KMS-11 (cell line): ENCODE measurements at regions not wholly inside any gene's neighbourhood (a gene's known extent, or its start where the extent isn't known, plus 50 kb on each side); places are given as distances from the start of the nearest gene placed in this dataset.

Experiments
- H2AFZ ChIP-seq: fragments of 200-600 bp; sonication (generic); 2 replicates; pipeline ENCODE4 v1.6.1; 2016; ENCODE audit warnings: antibody characterized with exemption, mixed run types, low read depth
- H3K27ac ChIP-seq: fragments of 200-600 bp; sonication (generic); 2 replicates; pipeline ENCODE4 v1.6.1; 2016; ENCODE audit warnings: mild to moderate bottlenecking, mixed run types
- H3K27me3 ChIP-seq: fragments of 200-600 bp; sonication (generic); 2 replicates; pipeline ENCODE4 v1.6.1; 2017; ENCODE audit warnings: mild to moderate bottlenecking, low read depth, mixed run types, moderate library complexity; ENCODE audit not compliant: insufficient read depth
- H3K36me3 ChIP-seq: fragments of 200-600 bp; sonication (generic); 2 replicates; pipeline ENCODE4 v1.6.1; 2017; ENCODE audit warnings: mild to moderate bottlenecking, mixed run types; ENCODE audit not compliant: insufficient read depth
- H3K4me1 ChIP-seq: fragments of 200-600 bp; sonication (generic); 2 replicates; pipeline ENCODE4 v1.6.1; 2016; ENCODE audit warnings: mild to moderate bottlenecking, low read depth, mixed run types; ENCODE audit not compliant: poor library complexity, severe bottlenecking
- H3K4me2 ChIP-seq: fragments of 200-600 bp; sonication (generic); 2 replicates; pipeline ENCODE4 v1.7.0; 2016; ENCODE audit warnings: mild to moderate bottlenecking, mixed run types
- H3K4me3 ChIP-seq: fragments of 200-600 bp; sonication (generic); IDR thresholded peaks from 2 replicates; pipeline ENCODE4 v1.6.1; 2017; ENCODE audit warnings: low read depth, low read length, mixed read lengths; ENCODE audit not compliant: insufficient read depth
- H3K79me2 ChIP-seq: fragments of 200-600 bp; sonication (generic); 2 replicates; pipeline ENCODE4 v1.6.1; 2016; ENCODE audit warnings: low read depth, mixed run types; ENCODE audit not compliant: insufficient read depth
- H3K9ac ChIP-seq: fragments of 200-600 bp; sonication (generic); 2 replicates; pipeline ENCODE4 v1.6.1; 2016; ENCODE audit warnings: mild to moderate bottlenecking, mixed run types
- H4K20me1 ChIP-seq: fragments of 200-600 bp; sonication (generic); 2 replicates; pipeline ENCODE4 v1.6.1; 2016; ENCODE audit warnings: mild to moderate bottlenecking, mixed run types; ENCODE audit not compliant: insufficient read depth
- CTCF ChIP-seq: fragments of 200-600 bp; sonication (generic); conservative IDR thresholded peaks from 2 replicates; pipeline ENCODE4 v1.6.1; 2017; ENCODE audit warnings: low read depth, mild to moderate bottlenecking, antibody characterized with exemption, low read length, moderate library complexity, mixed read lengths

- Histone ChIP-seq H3K4me1 (no peaks in the 10 kb centered on the region), H3K36me3 (no peaks in the 10 kb centered on the region), H3K4me2 (no peak overlapping the region), H3K27ac (no peak overlapping the region), H3K79me2 (no peaks in the 10 kb centered on the region), H3K9ac (no peak overlapping the region), H3K27me3 (no peaks in the 10 kb centered on the region), H3K4me3 (no peak overlapping the region), H2AFZ (no peak overlapping the region), H4K20me1 (no peaks in the 10 kb centered on the region)
- TF ChIP-seq CTCF, result no peak
Measured at GRCh38 chr7:136087881-136088280, 110.7 kb upstream of the MTPN start.

GRCh38 chr7:136086712-136087111 is 109.6 kb upstream of the MTPN start:
- Histone ChIP-seq H3K4me2 (no peak overlapping the region), H3K36me3 (no peaks in the 10 kb centered on the region), H3K79me2 (no peaks in the 10 kb centered on the region), H3K9ac (no peak overlapping the region), H3K27ac (no peak overlapping the region), H3K4me3 (no peak overlapping the region), H2AFZ (no peak overlapping the region), H4K20me1 (no peaks in the 10 kb centered on the region), H3K4me1 (no peaks in the 10 kb centered on the region), H3K27me3 (no peaks in the 10 kb centered on the region)
- no peak for TF ChIP-seq CTCF

GRCh38 chr7:136079934-136080333 is 102.8 kb upstream of the MTPN start:
- Histone ChIP-seq H3K27ac (no peak overlapping the region), H2AFZ (no peak overlapping the region), H3K36me3 (no peaks in the 10 kb centered on the region), H3K4me3 (no peak overlapping the region), H3K79me2 (no peaks in the 10 kb centered on the region), H3K27me3 (no peaks in the 10 kb centered on the region), H3K4me1 (no peaks in the 10 kb centered on the region), H3K4me2 (no peak overlapping the region), H3K9ac (no peak overlapping the region), H4K20me1 (no peaks in the 10 kb centered on the region)
- TF ChIP-seq CTCF, result no peak

GRCh38 chr7:136079478-136079892 is 102.3 kb upstream of the MTPN start:
- no peaks in the 10 kb centered on the region for H3K27me3 ChIP-seq
- TF ChIP-seq CTCF, result no peak
- no peaks in the 10 kb centered on the region for H3K4me1 ChIP-seq
- H3K36me3 ChIP-seq, result no peaks in the 10 kb centered on the region
- H3K27ac ChIP-seq, result no peak overlapping the region
- H2AFZ ChIP-seq, result no peak overlapping the region
- H3K79me2 ChIP-seq, result no peaks in the 10 kb centered on the region
- H3K9ac ChIP-seq, result no peak overlapping the region
- no peak overlapping the region for H3K4me2 ChIP-seq
- H3K4me3 ChIP-seq, result no peak overlapping the region
- H4K20me1 ChIP-seq, result no peaks in the 10 kb centered on the region
